Endothelial cell of umbilical vein (primary cell): ENCODE measurements at regions not wholly inside any gene's neighbourhood (a gene's known extent, or its start where the extent isn't known, plus 50 kb on each side); places are given as distances from the start of the nearest gene placed in this dataset.

Experiments used
- CTCF ChIP-seq, 2 donors: IDR thresholded peaks; 1 replicate in 1 of 2; 2 replicates in 1 of 2; pipeline ENCODE4 v1.5.1; 2011; ENCODE audit warnings: low read length in 2 of 2, mild to moderate bottlenecking in 2 of 2, moderate library complexity in 2 of 2, control low read depth in 1 of 2, inconsistent platforms in 1 of 2, low read depth in 1 of 2; ENCODE audit not compliant: insufficient read depth in 1 of 2; ENCODE audit errors: extremely low read depth in 1 of 2
- MYC ChIP-seq: IDR thresholded peaks from one replicate; pipeline ENCODE4 v1.6.1; 2011; ENCODE audit warnings: mild to moderate bottlenecking, low read depth, low read length

GRCh38 chr5:66518753-66519152 lies 77.4 kb upstream of the MAST4 start:
- TF ChIP-seq CTCF (IDR thresholded peaks at IDR 0.05; ENCODE audit: extremely low read depth in 1 of 2, insufficient read depth in 1 of 2, low read depth in 1 of 2, low read length in 2 of 2): no peak
- TF ChIP-seq MYC: no peak
